NCI-H1417 (cell line): ENCODE measurements at regions not wholly inside any gene's neighbourhood (a gene's known extent, or its start where the extent isn't known, plus 50 kb on each side); places are given as distances from the start of the nearest gene placed in this dataset.
"Not testable (repeated sequence)": the region's sequence is repeated elsewhere in the genome, so short reads cannot be mapped to it uniquely, and the experiment has no call there.

Source experiments
- DNase-seq, 3 experiments: peaks; one replicate each; lab custom pipeline; 2025; lab: John Stamatoyannopoulos, UW

- no peak for DNase-seq
Measured at GRCh38 chr22:23381661-23382427, 198.2 kb downstream of the IGLL1 start.

DNA sequence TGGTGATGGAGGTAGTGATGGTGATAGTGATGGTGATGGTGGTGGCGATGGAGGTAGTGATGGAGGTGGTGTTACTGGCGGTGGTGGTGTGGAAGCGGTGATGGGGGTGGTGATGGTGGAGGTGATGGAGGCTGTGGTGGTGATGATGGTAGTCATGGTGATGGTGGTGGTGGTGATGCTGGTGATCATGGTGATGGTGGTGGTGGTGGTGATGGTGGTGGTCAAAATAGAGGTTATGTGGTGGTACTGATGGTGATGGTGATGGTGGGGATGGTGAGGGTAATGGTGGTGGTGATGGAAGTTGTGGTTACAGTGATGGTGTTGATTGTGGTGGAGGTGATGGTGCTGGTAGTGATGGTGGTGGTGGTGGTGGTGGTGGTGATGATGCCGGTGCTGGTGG lies 199.2 kb downstream of the IGLL1 start:
- DNase-seq = no peak

- peak; percentile 22 to 30 (median 26) for DNase-seq
Measured at GRCh38 chr22:23380230-23380573, 199.9 kb downstream of the IGLL1 start.

GRCh38 chr22:23379540-23380229 lies 199.4 kb downstream of the BCR start:
- not testable (repeated sequence) for DNase-seq

- DNase-seq = no peak
Measured at GRCh38 chr22:23377767-23378166, 197.5 kb downstream of the BCR start.

DNA sequence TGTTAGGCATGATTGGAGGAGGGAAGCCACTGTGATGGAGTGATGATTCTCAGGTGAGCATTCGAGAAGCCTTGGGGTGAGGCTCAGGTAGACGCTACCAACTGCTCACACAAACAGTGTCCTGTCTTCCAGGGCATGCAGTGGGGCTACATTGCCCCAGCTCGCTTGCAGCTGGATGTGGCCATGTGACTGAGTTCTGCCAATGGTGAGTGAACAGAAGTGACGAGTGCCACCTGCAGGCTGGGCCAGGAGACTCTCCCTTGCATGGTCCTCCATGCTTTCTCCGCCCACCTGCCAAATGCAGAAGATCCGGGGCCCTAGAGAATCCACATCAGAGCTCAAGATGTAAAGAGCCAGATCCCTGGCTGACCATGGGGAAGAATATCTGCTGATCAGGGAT lies 195.9 kb downstream of the BCR start:
- DNase-seq = peak in 1 of 3 experiments; percentile 30

DNA sequence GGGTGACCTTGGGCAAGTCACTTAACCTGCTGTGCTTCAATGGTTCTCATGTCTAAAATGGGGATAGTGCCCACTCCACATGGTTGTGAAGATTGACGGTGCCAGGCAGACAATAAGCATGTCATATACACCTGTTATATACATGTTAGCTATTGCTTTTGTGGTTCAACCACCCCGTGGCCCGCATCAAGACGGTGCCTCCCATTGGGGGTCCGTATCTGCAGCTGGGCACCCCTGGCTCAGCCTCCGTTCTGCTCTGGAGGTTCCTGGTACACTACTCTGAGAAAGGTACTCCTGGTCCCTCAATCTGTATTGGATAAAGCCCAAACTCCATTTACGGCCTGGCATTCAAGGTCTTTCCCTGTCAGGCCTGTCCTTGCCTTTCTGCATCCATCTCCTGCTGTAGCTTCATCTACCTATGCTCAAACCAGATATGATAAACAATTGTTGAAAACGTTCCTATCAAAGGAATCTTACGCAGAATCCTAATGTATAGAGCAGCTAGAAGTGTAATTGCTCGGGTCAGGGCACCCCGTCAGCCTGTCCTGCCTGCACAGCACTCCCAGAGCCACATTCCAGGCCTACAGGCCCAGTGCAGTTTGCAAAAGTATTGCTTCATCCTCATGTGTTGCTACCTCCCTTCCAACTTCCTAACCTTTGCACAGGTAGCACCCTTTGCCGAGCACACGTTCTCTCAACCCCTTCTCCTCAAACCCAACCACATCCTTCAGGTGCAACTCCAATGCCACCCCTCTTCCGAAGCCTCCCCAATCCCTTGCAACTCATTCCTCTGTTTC lies 194.9 kb downstream of the BCR start:
- no peak for DNase-seq

GRCh38 chr22:23373601-23374000 lies 193.3 kb downstream of the BCR start:
- no peak for DNase-seq

- no peak for DNase-seq
Measured at GRCh38 chr22:23370251-23370650, 189.9 kb downstream of the BCR start.

- DNase-seq = no peak
Measured at GRCh38 chr22:23369054-23369685, 188.9 kb downstream of the BCR start.
